ENCODE measurements at regions not wholly inside any gene's neighbourhood (a gene's known extent, or its start where the extent isn't known, plus 50 kb on each side); places are given as distances from the start of the nearest gene placed in this dataset.

DNA sequence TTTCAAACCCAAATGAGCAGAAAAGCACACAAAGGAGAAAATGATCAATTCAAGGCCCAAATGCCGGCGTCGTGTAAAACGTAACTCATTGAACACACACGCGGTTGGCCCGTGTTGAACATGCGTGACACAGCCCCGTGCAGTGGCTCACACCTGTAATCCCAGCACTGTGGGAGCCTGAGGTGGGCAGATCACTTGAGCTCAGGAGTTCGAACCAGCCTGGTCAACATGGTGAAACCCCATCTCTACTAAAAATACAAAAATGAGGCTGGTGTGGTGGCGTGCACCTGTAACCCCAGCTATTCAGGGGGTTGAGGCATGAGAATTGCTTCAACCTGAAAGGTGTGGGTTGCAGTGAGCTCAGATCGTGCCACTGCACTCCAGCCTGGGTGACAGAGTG, 156.7 kb upstream of the KLF6 start:
- TF ChIP-seq EZH2 (IDR thresholded peaks at IDR 0.05; ENCODE audit: insufficient read depth, low read length) = no peak
- TF ChIP-seq, protein P1, sequence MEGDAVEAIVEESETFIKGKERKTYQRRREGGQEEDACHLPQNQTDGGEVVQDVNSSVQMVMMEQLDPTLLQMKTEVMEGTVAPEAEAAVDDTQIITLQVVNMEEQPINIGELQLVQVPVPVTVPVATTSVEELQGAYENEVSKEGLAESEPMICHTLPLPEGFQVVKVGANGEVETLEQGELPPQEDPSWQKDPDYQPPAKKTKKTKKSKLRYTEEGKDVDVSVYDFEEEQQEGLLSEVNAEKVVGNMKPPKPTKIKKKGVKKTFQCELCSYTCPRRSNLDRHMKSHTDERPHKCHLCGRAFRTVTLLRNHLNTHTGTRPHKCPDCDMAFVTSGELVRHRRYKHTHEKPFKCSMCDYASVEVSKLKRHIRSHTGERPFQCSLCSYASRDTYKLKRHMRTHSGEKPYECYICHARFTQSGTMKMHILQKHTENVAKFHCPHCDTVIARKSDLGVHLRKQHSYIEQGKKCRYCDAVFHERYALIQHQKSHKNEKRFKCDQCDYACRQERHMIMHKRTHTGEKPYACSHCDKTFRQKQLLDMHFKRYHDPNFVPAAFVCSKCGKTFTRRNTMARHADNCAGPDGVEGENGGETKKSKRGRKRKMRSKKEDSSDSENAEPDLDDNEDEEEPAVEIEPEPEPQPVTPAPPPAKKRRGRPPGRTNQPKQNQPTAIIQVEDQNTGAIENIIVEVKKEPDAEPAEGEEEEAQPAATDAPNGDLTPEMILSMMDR (IDR thresholded peaks at IDR 0.05; ENCODE audit: insufficient read depth, low read depth, low read length) = no peak
